ENCODE measurements at regions not wholly inside any gene's neighbourhood (a gene's known extent, or its start where the extent isn't known, plus 50 kb on each side); places are given as distances from the start of the nearest gene placed in this dataset.

GRCh38 chr13:44142540-44142867 is 231.1 kb upstream of the SERP2 start:
- H3K14ac ChIP-seq (ENCODE audit: insufficient read length), result no peak overlapping the region
- H3K27ac ChIP-seq (ENCODE audit: low read depth, low read length), result no peak overlapping the region
- no peak overlapping the region for H2BK120ac ChIP-seq (replicated peaks; ENCODE audit: low read depth, low read length)
- no peak overlapping the region for H2BK20ac ChIP-seq (ENCODE audit: low read length)
- H3K4me1 ChIP-seq (replicated peaks in 1 of 4; ENCODE audit: control insufficient read depth in 3 of 4, insufficient read depth in 4 of 4, low read length in 3 of 4), result peaks cover 0 to 4% (median 3%) of the 10 kb centered on the region in 4 experiments; a peak in 4 of 7 replicates
- H3K4ac ChIP-seq (replicated peaks; ENCODE audit: insufficient read length, low read depth, low read length), result no peak overlapping the region
- peak overlapping the region; percentile 76 to 91 (median 79) for H3K4me3 ChIP-seq (ENCODE audit: extremely low read depth in 1 of 4, insufficient read depth in 2 of 4, low read depth in 3 of 4, low read length in 4 of 4)
- peaks cover 4% of the 10 kb centered on the region for H3K23me2 ChIP-seq (ENCODE audit: low read depth, low read length)
- H3K79me1 ChIP-seq (ENCODE audit: low read depth, low read length), result no peaks in the 10 kb centered on the region
- peak overlapping the region; percentile 80 to 92 for H3K4me2 ChIP-seq (ENCODE audit: insufficient read depth in 1 of 2, low read depth in 2 of 2, low read length in 2 of 2)
- H4K8ac ChIP-seq (ENCODE audit: extremely low read depth, insufficient read depth, low read length), result no peak overlapping the region
- no peaks in the 10 kb centered on the region for H4K20me1 ChIP-seq (replicated peaks in 1 of 2; ENCODE audit: control insufficient read depth in 1 of 2, insufficient read depth in 2 of 2, low read length in 2 of 2)
- no peak overlapping the region for H3K23ac ChIP-seq (ENCODE audit: insufficient read length)
- no peak overlapping the region for H4K91ac ChIP-seq (replicated peaks; ENCODE audit: insufficient read length, low read length)
- 18% methylated on average over 7 of the region's 7 CpGs; no CpG with 5 or more reads in 1 of the 2 experiments for WGBS, 2 experiments (ENCODE audit: extremely low coverage in 1 of 2, insufficient coverage in 1 of 2, insufficient read length in 1 of 2, insufficient replicate concordance in 2 of 2, low coverage in 1 of 2, low lambda C conversion rate in 2 of 2, missing lambda C conversion rate in 1 of 2)
- no peak overlapping the region for H3K56ac ChIP-seq (replicated peaks; ENCODE audit: insufficient read length, low read depth, low read length)
- peak overlapping the region; percentile 92; the same call in 1 of the 2 replicates for H3K18ac ChIP-seq (ENCODE audit: extremely low read depth, low read length)
- no peak overlapping the region for H2AK5ac ChIP-seq (ENCODE audit: low read depth, low read length)
- H2BK5ac ChIP-seq (ENCODE audit: low read depth, low read length), result 0 out of 2 replicates have a peak overlapping the region, but pooled peaks have one; percentile 74
- ChIA-PET POLR2A (ENCODE audit: partially characterized antibody) (no interaction called here), CTCF (ENCODE audit: partially characterized antibody) (interaction anchor here (1.0 kb wide), 1 partner anchor 328 kb away, joined by 3 read pairs; no protein-coding TSS in a partner anchor)
- no peaks in the 10 kb centered on the region for H3K9me3 ChIP-seq (ENCODE audit: insufficient read depth in 2 of 2, low read depth in 1 of 2, low read length in 1 of 2)
- no peaks in the 10 kb centered on the region for H3K79me2 ChIP-seq (ENCODE audit: control insufficient read depth in 1 of 2, insufficient read depth in 2 of 2, low read length in 2 of 2)
- no peaks in the 10 kb centered on the region for H3K27me3 ChIP-seq (replicated peaks in 1 of 4; ENCODE audit: control insufficient read depth in 3 of 4, extremely low read depth in 1 of 4, insufficient read depth in 3 of 4, low read length in 3 of 4)
- peak overlapping the region; percentile 73 to 92 (median 86) for H3K9ac ChIP-seq (replicated peaks in 1 of 4; ENCODE audit: extremely low read depth in 1 of 4, low read depth in 3 of 4, low read length in 3 of 4)
- H4K5ac ChIP-seq (ENCODE audit: insufficient read length, low read depth, low read length), result no peak overlapping the region
- no peak for DNase-seq (ENCODE audit: low read depth in 1 of 2, low spot score in 2 of 2)
- FAIRE-seq, result no peak
- H2BK12ac ChIP-seq (ENCODE audit: low read depth, low read length), result no peak overlapping the region
- H3K36me3 ChIP-seq (ENCODE audit: control insufficient read depth in 2 of 4, insufficient read depth in 4 of 4, low read length in 3 of 4), result no peaks in the 10 kb centered on the region
- H2BK15ac ChIP-seq (ENCODE audit: low read length), result no peak overlapping the region
- H2AFZ ChIP-seq (ENCODE audit: low read length), result peak overlapping the region; percentile 100
- no peak for TF ChIP-seq GABPA (IDR thresholded peaks at IDR 0.05; ENCODE audit: borderline replicate concordance, insufficient read depth, low read length)
- no peak for TF ChIP-seq RXRA (IDR thresholded peaks at IDR 0.05; ENCODE audit: insufficient read depth, low read depth, low read length)
- no peak for TF ChIP-seq BCL11A (IDR thresholded peaks at IDR 0.05; ENCODE audit: low read depth in 2 of 2, low read length in 2 of 2)
- no peak for TF ChIP-seq POU5F1 (IDR thresholded peaks at IDR 0.05; ENCODE audit: low read depth, low read length)
- TF ChIP-seq HDAC6 (IDR thresholded peaks at IDR 0.05; ENCODE audit: low read depth, low read length), result no peak
- TF ChIP-seq KDM1A (IDR thresholded peaks at IDR 0.05; ENCODE audit: borderline replicate concordance, low read length), result no peak
- TF ChIP-seq TCF12 (IDR thresholded peaks at IDR 0.05; ENCODE audit: low read depth, low read length), result no peak
- TF ChIP-seq HDAC2 (IDR thresholded peaks at IDR 0.05; ENCODE audit: borderline replicate concordance in 1 of 2, low read depth in 2 of 2, low read length in 2 of 2), result no peak
- TF ChIP-seq CEBPB (IDR thresholded peaks at IDR 0.05; ENCODE audit: low read depth, low read length), result no peak
- TF ChIP-seq TEAD4 (IDR thresholded peaks at IDR 0.05; ENCODE audit: low read depth, low read length), result no peak
- no peak for TF ChIP-seq RBBP5 (IDR thresholded peaks at IDR 0.05; ENCODE audit: borderline replicate concordance, low read depth, low read length)
- TF ChIP-seq POLR2AphosphoS5 (IDR thresholded peaks at IDR 0.05; ENCODE audit: low read depth, low read length), result no peak
- TF ChIP-seq USF2 (IDR thresholded peaks at IDR 0.05; ENCODE audit: low read length), result no peak
